ENCODE measurements at regions not wholly inside any gene's neighbourhood (a gene's known extent, or its start where the extent isn't known, plus 50 kb on each side); places are given as distances from the start of the nearest gene placed in this dataset.

DNA sequence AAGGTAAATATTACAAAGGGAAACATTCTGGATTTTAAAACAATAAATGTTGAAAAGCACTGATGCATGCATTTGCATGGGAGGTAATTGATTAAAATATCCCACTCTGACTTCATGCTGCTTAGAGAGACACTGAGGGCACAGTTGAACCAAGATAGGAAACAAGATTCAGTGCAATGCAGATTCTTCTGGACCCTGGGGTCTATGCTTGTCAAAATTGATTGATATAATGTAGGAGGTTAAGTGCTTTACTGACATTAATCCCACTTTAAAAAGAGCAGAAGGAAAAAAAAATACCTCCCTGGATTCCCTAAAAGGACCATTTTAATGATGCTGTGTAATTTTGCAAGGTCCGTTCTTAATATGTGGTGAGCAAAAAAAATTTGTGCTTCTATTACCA lies 454.2 kb downstream of the GABRB3 start:
- TF ChIP-seq CTCF (conservative IDR thresholded peaks at IDR 0.05; ENCODE audit: low read depth, low read length) = no peak
- DNase-seq (ENCODE audit: low read depth) = no peak
- no peak overlapping the region for H3K4me3 ChIP-seq (ENCODE audit: low read depth, low read length)

- DNase-seq (ENCODE audit: low read depth) = no peak
- no peak overlapping the region for H3K4me3 ChIP-seq (ENCODE audit: low read depth, low read length)
- no peak for TF ChIP-seq CTCF (conservative IDR thresholded peaks at IDR 0.05; ENCODE audit: low read depth, low read length)
Measured at GRCh38 chr15:26314577-26314976, 451.4 kb upstream of the ATP10A start.

GRCh38 chr15:26311710-26312236 lies 448.6 kb upstream of the ATP10A start:
- DNase-seq (ENCODE audit: low read depth) = no peak
- no peak overlapping the region for H3K4me3 ChIP-seq (ENCODE audit: low read depth, low read length)
- no peak for TF ChIP-seq CTCF (conservative IDR thresholded peaks at IDR 0.05; ENCODE audit: low read depth, low read length)

- no peak overlapping the region for H3K4me3 ChIP-seq (ENCODE audit: low read depth, low read length)
- no peak for TF ChIP-seq CTCF (conservative IDR thresholded peaks at IDR 0.05; ENCODE audit: low read depth, low read length)
- no peak for DNase-seq (ENCODE audit: low read depth)
Measured at GRCh38 chr15:26298659-26299170, 435.6 kb upstream of the ATP10A start.

GRCh38 chr15:26298010-26298658 lies 435.0 kb upstream of the ATP10A start:
- no peak for TF ChIP-seq CTCF (conservative IDR thresholded peaks at IDR 0.05; ENCODE audit: low read depth, low read length)
- no peak for DNase-seq (ENCODE audit: low read depth)
- H3K4me3 ChIP-seq (ENCODE audit: low read depth, low read length) = no peak overlapping the region

GRCh38 chr15:26295336-26296085 lies 432.4 kb upstream of the ATP10A start:
- DNase-seq (ENCODE audit: low read depth) = no peak
- TF ChIP-seq CTCF (conservative IDR thresholded peaks at IDR 0.05; ENCODE audit: low read depth, low read length) = no peak
- no peak overlapping the region for H3K4me3 ChIP-seq (ENCODE audit: low read depth, low read length)

Data from epithelial cell of proximal tubule (primary cell).